ENCODE measurements at regions not wholly inside any gene's neighbourhood (a gene's known extent, or its start where the extent isn't known, plus 50 kb on each side); places are given as distances from the start of the nearest gene placed in this dataset.

- no peaks in the 10 kb centered on the region for H3K36me3 ChIP-seq (replicated peaks)
- peaks cover 3% of the 10 kb centered on the region for H3K27me3 ChIP-seq (ENCODE audit: low read depth)
- H3K9me3 ChIP-seq, result no peaks in the 10 kb centered on the region
- no peaks in the 10 kb centered on the region for H3K4me1 ChIP-seq
- in situ Hi-C loops (cut with MboI; ENCODE audit: low sequenced_read_pairs), result loop anchor here (25.0 kb wide), 1 partner anchor 397 kb away; the partner anchor contains the start of gene PLPP3
- peak; percentile 33 to 57 for DNase-seq (ENCODE audit: low spot score in 2 of 2)
- no peak overlapping the region for H3K4me3 ChIP-seq
Observed at GRCh38 chr1:56189946-56190805, 389.2 kb downstream of the PLPP3 start.

- H3K4me3 ChIP-seq, result no peak overlapping the region
- peaks cover 3% of the 10 kb centered on the region for H3K27me3 ChIP-seq (ENCODE audit: low read depth)
- H3K4me1 ChIP-seq, result no peaks in the 10 kb centered on the region
- H3K36me3 ChIP-seq (replicated peaks), result no peaks in the 10 kb centered on the region
- no peak for DNase-seq (ENCODE audit: low spot score in 2 of 2)
- in situ Hi-C loops (cut with MboI; ENCODE audit: low sequenced_read_pairs), result loop anchor here (25.0 kb wide), 1 partner anchor 398 kb away; the partner anchor contains the start of gene PLPP3
- no peaks in the 10 kb centered on the region for H3K9me3 ChIP-seq
Observed at GRCh38 chr1:56189454-56189853, 389.9 kb downstream of the PLPP3 start.

GRCh38 chr1:56188855-56189254 is 390.5 kb downstream of the PLPP3 start:
- no peak for DNase-seq (ENCODE audit: low spot score in 2 of 2)
- Histone ChIP-seq H3K27me3 (ENCODE audit: low read depth) (peaks cover 3% of the 10 kb centered on the region), H3K36me3 (replicated peaks) (no peaks in the 10 kb centered on the region), H3K9me3 (no peaks in the 10 kb centered on the region), H3K4me1 (no peaks in the 10 kb centered on the region), H3K4me3 (no peak overlapping the region)
- in situ Hi-C loops (cut with MboI; ENCODE audit: low sequenced_read_pairs), result loop anchor here (25.0 kb wide), 1 partner anchor 398 kb away; the partner anchor contains the start of gene PLPP3

- Histone ChIP-seq H3K27me3 (ENCODE audit: low read depth) (peaks cover 3% of the 10 kb centered on the region), H3K9me3 (no peaks in the 10 kb centered on the region), H3K36me3 (replicated peaks) (no peaks in the 10 kb centered on the region), H3K4me3 (no peak overlapping the region), H3K4me1 (no peaks in the 10 kb centered on the region)
- no peak for DNase-seq (ENCODE audit: low spot score in 2 of 2)
- in situ Hi-C loops (cut with MboI; ENCODE audit: low sequenced_read_pairs), result loop anchor here (25.0 kb wide), 1 partner anchor 399 kb away; the partner anchor contains the start of gene PLPP3
Observed at GRCh38 chr1:56188221-56188620, 391.1 kb downstream of the PLPP3 start.

- Histone ChIP-seq H3K4me3 (no peak overlapping the region), H3K4me1 (no peaks in the 10 kb centered on the region), H3K36me3 (replicated peaks) (no peaks in the 10 kb centered on the region), H3K9me3 (no peaks in the 10 kb centered on the region), H3K27me3 (ENCODE audit: low read depth) (peaks cover 3% of the 10 kb centered on the region)
- DNase-seq (ENCODE audit: low spot score in 2 of 2), result no peak
- in situ Hi-C loops (cut with MboI; ENCODE audit: low sequenced_read_pairs), result loop anchor here (25.0 kb wide), 1 partner anchor 400 kb away; the partner anchor contains the start of gene PLPP3
Observed at GRCh38 chr1:56187405-56187804, 392.0 kb downstream of the PLPP3 start.

- DNase-seq (ENCODE audit: low spot score in 2 of 2), result no peak
- Histone ChIP-seq H3K27me3 (ENCODE audit: low read depth) (peaks cover 3% of the 10 kb centered on the region), H3K36me3 (replicated peaks) (no peaks in the 10 kb centered on the region), H3K4me3 (no peak overlapping the region), H3K4me1 (no peaks in the 10 kb centered on the region), H3K9me3 (no peaks in the 10 kb centered on the region)
- in situ Hi-C loops (cut with MboI; ENCODE audit: low sequenced_read_pairs), result loop anchor here (25.0 kb wide), 1 partner anchor 402 kb away; the partner anchor contains the start of gene PLPP3
Observed at GRCh38 chr1:56185493-56185892, 393.9 kb downstream of the PLPP3 start.

GRCh38 chr1:56183151-56183550 is 396.2 kb downstream of the PLPP3 start:
- Histone ChIP-seq H3K4me1 (no peaks in the 10 kb centered on the region), H3K9me3 (no peaks in the 10 kb centered on the region), H3K27me3 (ENCODE audit: low read depth) (peaks cover 2% of the 10 kb centered on the region; the same call in 1 of the 2 replicates), H3K36me3 (replicated peaks) (no peaks in the 10 kb centered on the region), H3K4me3 (no peak overlapping the region)
- in situ Hi-C loops (cut with MboI; ENCODE audit: low sequenced_read_pairs), result loop anchor here (25.0 kb wide), 1 partner anchor 404 kb away; the partner anchor contains the start of gene PLPP3
- DNase-seq (ENCODE audit: low spot score in 2 of 2), result no peak

GRCh38 chr1:56180520-56181190 is 398.7 kb downstream of the PLPP3 start:
- DNase-seq (ENCODE audit: low spot score in 2 of 2), result no peak
- Histone ChIP-seq H3K9me3 (no peaks in the 10 kb centered on the region), H3K4me1 (no peaks in the 10 kb centered on the region), H3K4me3 (no peak overlapping the region), H3K36me3 (replicated peaks) (no peaks in the 10 kb centered on the region), H3K27me3 (ENCODE audit: low read depth) (0 out of 2 replicates have a peak, but pooled peaks cover 2% of the 10 kb centered on the region)
- in situ Hi-C loops (cut with MboI; ENCODE audit: low sequenced_read_pairs), result loop anchor here (25.0 kb wide), 1 partner anchor 407 kb away; the partner anchor contains the start of gene PLPP3

GRCh38 chr1:56179543-56179942 is 399.8 kb downstream of the PLPP3 start:
- in situ Hi-C loops (cut with MboI; ENCODE audit: low sequenced_read_pairs), result loop anchor here (25.0 kb wide), 1 partner anchor 408 kb away; the partner anchor contains the start of gene PLPP3
- Histone ChIP-seq H3K36me3 (replicated peaks) (no peaks in the 10 kb centered on the region), H3K4me3 (no peak overlapping the region), H3K4me1 (no peaks in the 10 kb centered on the region), H3K27me3 (ENCODE audit: low read depth) (0 out of 2 replicates have a peak, but pooled peaks cover 2% of the 10 kb centered on the region), H3K9me3 (no peaks in the 10 kb centered on the region)
- DNase-seq (ENCODE audit: low spot score in 2 of 2), result no peak

GRCh38 chr1:56175211-56175610 is 404.2 kb downstream of the PLPP3 start:
- in situ Hi-C loops (cut with MboI; ENCODE audit: low sequenced_read_pairs), result loop anchor here (25.0 kb wide), 1 partner anchor 412 kb away; the partner anchor contains the start of gene PLPP3
- Histone ChIP-seq H3K36me3 (replicated peaks) (no peaks in the 10 kb centered on the region), H3K4me1 (no peaks in the 10 kb centered on the region), H3K4me3 (no peak overlapping the region), H3K27me3 (ENCODE audit: low read depth) (0 out of 2 replicates have a peak, but pooled peaks cover 2% of the 10 kb centered on the region), H3K9me3 (no peaks in the 10 kb centered on the region)
- DNase-seq (ENCODE audit: low spot score in 2 of 2), result no peak

- in situ Hi-C loops (cut with MboI; ENCODE audit: low sequenced_read_pairs), result no loop called here
- Histone ChIP-seq H3K27me3 (ENCODE audit: low read depth) (no peaks in the 10 kb centered on the region), H3K4me1 (no peaks in the 10 kb centered on the region), H3K36me3 (replicated peaks) (no peaks in the 10 kb centered on the region), H3K4me3 (no peak overlapping the region), H3K9me3 (no peaks in the 10 kb centered on the region)
- DNase-seq (ENCODE audit: low spot score in 2 of 2), result no peak
Observed at GRCh38 chr1:56174176-56174885, 405.0 kb downstream of the PLPP3 start.

GRCh38 chr1:56173736-56174135 is 405.6 kb downstream of the PLPP3 start:
- no peak overlapping the region for H3K4me3 ChIP-seq
- H3K9me3 ChIP-seq, result no peaks in the 10 kb centered on the region
- no peaks in the 10 kb centered on the region for H3K27me3 ChIP-seq (ENCODE audit: low read depth)
- no peak for DNase-seq (ENCODE audit: low spot score in 2 of 2)
- no peaks in the 10 kb centered on the region for H3K36me3 ChIP-seq (replicated peaks)
- no peaks in the 10 kb centered on the region for H3K4me1 ChIP-seq
- in situ Hi-C loops (cut with MboI; ENCODE audit: low sequenced_read_pairs), result no loop called here

- in situ Hi-C loops (cut with MboI; ENCODE audit: low sequenced_read_pairs), result no loop called here
- Histone ChIP-seq H3K4me3 (no peak overlapping the region), H3K27me3 (ENCODE audit: low read depth) (no peaks in the 10 kb centered on the region), H3K9me3 (no peaks in the 10 kb centered on the region), H3K4me1 (no peaks in the 10 kb centered on the region), H3K36me3 (replicated peaks) (no peaks in the 10 kb centered on the region)
- no peak for DNase-seq (ENCODE audit: low spot score in 2 of 2)
Observed at GRCh38 chr1:56171670-56172069, 407.7 kb downstream of the PLPP3 start.

Measured in HAP-1 (cell line).